NT2/D1 (cell line): ENCODE measurements at regions not wholly inside any gene's neighbourhood (a gene's known extent, or its start where the extent isn't known, plus 50 kb on each side); places are given as distances from the start of the nearest gene placed in this dataset.

Source experiments
- YY1 ChIP-seq: IDR thresholded peaks from 2 replicates; pipeline ENCODE4 v1.6.1; 2011; ENCODE audit not compliant: insufficient read length, insufficient read depth
- ZNF274 ChIP-seq: IDR thresholded peaks from 2 replicates; pipeline ENCODE4 v1.6.1; 2011; ENCODE audit warnings: mild to moderate bottlenecking, low read depth, low read length

DNA sequence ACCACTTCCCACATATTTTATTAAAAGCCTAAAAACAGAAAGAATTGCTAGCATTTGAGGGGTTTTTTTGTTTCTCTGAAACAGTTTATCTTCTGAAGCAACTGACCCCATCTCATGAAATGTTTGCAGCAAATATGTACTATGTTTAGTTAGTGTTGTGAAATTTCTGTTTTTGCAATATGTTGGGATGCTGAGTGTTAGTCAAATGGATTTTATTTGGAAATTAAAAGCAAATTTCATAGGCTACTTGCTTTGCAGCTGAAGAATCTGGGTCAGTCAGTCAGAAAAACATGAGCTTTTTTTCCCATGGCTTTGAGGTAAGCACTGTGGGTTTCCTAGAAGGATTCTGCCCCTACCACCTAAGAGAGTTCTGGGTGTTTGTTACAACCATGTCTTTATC is 184.9 kb upstream of the DKK2 start:
- no peak for TF ChIP-seq YY1
- no peak for TF ChIP-seq ZNF274
